Astrocyte of the hippocampus (primary cell): ENCODE measurements at regions not wholly inside any gene's neighbourhood (a gene's known extent, or its start where the extent isn't known, plus 50 kb on each side); places are given as distances from the start of the nearest gene placed in this dataset.
"Not testable (repeated sequence)": the region's sequence is repeated elsewhere in the genome, so short reads cannot be mapped to it uniquely, and the experiment has no call there.

Experiments used
- DNase-seq: peaks from one replicate; pipeline ENCODE4 v3.0.0; 2011; ENCODE audit warnings: low read depth, low spot score

DNA sequence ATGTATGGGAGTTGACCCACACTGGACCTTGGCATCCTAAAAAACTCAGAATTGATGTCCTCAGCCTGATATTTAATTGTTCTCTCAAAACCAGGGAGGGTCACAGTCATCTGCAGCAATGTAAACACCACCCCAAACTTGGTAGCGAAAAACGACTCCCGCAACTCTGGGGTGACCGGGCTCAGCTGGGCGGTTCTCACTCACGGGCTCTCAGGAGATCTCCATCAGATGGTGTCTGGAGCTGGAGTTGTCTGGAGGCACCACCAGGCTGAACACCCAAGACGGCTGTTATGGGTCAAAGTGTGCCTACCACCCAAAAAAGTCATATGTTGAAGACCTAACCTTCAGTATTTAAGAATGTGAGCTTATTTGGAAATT is 50.9 kb upstream of the NXT1 start:
- no peak for DNase-seq

DNA sequence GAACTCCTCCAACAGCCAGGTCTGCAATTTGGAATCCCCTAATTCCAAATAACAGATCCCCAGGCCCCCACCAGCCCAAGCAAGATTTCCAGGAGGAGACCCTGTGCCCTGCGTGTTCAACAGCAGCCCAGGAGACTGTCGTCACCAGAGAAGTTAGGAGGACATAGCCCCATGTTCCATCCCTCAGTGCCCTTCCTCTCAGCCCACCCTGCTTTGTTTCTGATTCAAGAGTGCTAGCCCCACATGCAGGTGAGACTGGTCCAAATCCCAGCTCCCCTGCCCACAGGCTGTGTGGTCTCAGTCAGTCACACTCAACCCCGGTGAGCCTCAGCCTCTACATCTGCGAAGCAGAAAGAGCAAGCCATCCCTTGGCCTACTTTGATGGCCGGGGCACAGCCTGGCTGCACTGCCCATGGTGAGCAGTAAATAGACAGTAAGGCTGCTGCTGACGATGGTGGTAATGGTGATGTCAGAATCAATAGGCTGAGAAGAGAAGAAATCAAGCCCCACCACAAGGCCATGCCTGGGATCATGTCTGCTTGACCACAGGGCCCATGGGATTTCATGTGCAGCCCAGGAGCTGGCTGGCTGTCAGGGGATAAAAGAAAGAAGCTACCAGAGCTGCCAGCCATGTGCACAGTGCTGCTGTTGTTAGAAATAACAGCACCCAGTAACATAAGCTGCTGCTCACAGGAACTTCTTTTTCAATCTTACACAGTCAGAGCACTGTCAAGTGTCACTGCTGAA is 51.5 kb upstream of the NXT1 start:
- DNase-seq: no peak

DNA sequence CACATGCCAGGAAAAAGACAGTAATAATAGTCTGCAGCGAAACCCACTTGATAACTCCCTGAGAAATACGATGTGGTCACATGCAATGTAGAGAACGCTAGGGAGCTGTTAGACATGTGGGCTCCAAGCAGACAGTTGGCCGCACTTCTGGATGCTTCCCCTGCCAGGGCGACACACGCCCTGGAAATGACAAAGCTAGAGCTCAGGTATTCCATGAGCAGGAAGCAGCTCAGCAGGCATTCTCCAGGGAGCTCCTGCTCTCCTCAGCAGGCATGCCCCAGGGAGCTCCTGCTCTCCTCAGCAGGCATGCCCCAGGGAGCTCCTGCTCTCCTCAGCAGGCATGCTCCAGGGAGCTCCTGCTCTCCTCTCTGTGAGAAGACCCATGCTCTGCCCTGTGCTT is 52.4 kb upstream of the NXT1 start:
- no peak for DNase-seq

DNA sequence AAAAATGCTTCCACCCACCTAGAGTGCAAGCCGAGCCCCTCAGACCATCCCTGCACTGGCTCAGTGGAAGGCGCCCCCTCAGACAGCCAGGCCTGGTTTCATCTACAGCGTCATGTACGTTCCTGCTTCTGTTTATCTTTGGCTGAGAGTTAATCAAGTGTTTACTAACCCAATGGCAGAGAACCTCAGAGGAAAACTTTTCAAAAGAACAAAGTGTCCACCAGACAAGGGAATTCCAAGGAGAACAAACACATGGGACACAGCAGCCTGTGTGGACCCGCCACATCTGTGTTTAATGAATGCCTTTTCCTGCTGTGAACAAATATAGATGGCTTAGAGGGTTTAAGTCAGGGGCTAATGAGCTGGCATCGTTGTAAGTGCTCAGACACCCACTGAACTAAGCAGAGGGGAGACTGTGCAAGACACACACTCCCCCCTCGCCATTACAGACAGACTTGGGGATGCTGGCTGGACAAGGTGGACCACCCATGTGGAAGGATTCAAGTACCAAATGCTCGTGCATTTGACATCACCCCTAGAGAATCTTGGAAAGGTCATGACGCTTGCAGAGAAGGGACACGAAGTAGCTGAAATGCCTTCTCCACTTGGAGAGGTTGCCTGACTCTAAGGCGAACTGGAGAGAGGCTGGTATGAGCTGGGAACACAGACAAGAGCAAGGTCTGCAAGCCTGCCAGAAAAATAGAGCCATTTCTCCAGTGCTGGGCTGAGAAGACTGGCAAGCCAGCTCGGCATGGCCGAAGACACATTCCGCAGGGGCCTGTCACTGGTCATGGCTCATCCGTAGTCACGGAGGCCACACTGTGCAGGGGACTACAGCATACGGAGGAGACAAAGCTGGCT is 53.5 kb upstream of the NXT1 start:
- DNase-seq: no peak

DNA sequence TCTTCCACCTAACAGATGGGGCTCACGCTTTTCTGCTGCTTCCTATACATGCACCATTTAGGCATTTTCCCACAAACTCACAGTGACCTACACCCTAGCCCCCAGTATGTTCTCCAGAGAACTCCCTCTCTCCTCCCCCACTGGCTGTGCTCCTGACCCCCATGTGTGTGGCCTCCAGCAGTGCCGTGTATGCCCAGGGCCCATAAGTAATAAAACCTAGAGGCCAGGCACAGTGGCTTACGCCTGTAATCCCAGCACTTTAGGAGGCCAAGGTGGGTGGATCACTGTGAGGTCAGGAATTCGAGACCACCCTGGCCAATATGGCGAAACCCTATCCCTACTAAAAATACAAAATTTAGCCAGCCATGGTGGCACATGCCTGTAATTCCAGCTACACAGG is 54.7 kb upstream of the NXT1 start:
- DNase-seq: no peak

DNA sequence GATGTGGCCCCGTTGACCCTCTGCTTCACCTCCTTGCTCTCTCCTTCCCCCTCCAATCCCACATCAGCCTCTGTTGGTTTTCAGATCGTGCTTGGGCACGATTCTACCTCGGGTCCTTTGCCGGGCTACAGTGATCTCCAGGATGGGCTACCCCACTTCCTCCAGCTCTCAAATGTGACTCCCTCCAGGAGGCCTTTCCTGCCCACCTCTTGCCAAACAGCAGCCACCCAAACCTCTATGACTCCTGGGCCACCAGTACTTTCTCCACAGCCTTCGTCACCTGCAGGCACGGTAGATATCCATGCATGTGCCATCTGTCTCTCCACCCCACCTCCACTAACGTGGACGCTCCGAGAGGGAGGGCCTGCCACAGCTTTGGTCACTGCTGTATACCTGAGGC is 55.9 kb upstream of the NXT1 start:
- DNase-seq: no peak

GRCh38 chr20:23294166-23294565 is 56.4 kb upstream of the NXT1 start:
- DNase-seq: no peak

- DNase-seq: no peak
These were observed 56.9 kb upstream of the NXT1 start for GRCh38 chr20:23293689-23294088.

- not testable (repeated sequence) for DNase-seq
These were observed 58.3 kb upstream of the NXT1 start for GRCh38 chr20:23292311-23292710.

- no peak for DNase-seq
These were observed 58.9 kb upstream of the NXT1 start for GRCh38 chr20:23291575-23292240.

GRCh38 chr20:23290761-23291574 is 59.6 kb upstream of the NXT1 start:
- no peak for DNase-seq

GRCh38 chr20:23289724-23290395 is 60.7 kb upstream of the NXT1 start:
- no peak for DNase-seq

DNA sequence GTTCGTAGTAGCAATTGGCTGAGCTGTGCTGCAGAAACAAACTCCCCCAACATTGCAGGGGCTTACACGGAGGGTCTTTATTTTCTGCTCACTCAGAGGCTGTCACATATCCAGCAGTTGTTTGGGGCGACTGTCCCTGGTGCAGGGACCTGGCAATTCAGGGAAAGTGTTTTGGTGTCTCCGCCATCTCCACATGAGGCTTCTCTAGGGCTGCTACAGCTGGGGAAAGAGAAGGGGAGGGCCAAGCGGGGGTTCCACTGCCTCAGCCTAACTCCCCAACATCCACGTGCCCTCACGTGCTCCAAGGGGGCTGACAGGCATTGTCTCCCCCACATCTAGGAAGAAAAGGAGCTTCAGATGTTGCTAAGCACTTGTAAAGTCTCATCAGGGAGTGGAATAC is 61.3 kb upstream of the NXT1 start:
- no peak for DNase-seq

DNA sequence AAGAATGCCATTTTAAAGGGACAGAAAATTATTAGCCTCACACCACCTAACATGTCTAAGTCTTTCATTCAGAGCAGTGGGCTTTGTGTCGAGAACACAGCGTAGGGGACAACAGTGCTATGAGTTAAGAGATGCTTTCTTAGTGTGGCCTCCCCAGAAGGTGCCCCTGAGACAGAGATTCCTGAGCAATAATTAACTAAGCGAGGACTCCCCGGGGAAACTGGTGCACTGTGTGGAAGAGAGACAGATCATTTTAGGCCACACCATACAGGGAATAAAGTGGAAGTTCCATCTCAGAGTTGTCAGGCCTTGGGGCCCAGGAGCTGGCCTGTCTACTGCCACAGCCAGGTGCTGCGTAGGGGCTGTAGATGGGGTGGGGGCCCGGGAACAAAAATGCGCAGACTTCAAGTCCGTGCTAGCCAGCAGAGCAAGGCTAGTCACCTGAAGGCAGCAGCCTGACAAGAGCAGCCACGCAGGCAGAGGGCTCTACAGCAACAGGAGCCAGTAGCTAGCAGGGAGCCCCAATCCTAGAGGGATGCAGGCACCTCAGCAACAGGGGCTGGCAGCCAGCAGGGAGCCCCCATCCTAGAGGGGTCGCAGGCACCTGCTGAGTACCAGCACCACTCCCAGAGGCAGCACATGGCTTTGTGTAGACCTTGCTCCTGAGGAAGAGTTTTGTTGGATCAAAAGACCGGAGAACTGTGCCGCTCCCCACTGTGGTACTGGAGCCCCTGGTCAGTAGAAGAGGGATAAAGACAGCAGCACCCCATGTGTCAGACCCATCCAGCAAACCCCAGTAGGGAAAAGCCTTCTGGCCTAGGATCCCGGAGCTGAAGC is 63.0 kb upstream of the NXT1 start:
- DNase-seq: no peak

- no peak for DNase-seq
These were observed 64.2 kb upstream of the NXT1 start for GRCh38 chr20:23286346-23286745.

DNA sequence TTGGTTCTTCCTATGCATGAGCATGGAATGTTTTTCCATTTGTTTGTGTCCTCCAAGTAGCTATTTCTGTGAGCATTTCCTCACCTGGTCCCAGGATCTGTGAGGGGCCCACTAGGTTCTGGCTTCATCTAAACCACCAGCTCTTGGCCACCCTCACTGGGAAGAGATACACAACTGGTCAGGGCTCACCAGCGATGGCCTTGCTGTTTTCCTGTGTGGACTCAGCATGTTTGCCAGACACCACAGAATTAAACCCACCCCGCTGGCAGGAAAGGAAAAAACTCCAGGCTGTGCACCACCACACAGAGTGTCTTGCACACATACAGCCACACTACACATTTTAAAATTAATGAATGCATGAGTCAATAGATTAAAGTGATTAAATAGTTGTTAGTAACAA is 65.1 kb upstream of the NXT1 start:
- no peak for DNase-seq

DNA sequence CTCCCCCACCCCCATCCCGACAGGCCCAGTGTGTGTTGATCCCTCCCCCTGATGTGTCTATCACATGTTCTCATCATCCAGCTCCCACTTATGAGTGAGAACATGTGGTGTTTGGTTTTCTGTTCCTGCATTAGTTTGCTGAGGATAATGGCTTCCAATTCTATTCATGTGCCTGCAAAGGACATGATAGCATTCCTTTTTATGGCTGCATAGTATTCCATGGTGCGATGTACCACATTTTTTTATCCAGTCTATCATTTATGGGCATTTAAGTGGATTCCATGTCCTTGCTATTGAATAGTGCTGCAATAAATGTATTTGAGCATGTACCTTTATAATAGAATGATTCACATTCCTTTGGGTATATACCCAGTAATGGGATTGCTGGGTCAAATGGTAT is 66.6 kb upstream of the NXT1 start:
- DNase-seq: no peak

GRCh38 chr20:23283096-23283850 is 67.3 kb upstream of the NXT1 start:
- no peak for DNase-seq

- no peak for DNase-seq
These were observed 68.0 kb upstream of the NXT1 start for GRCh38 chr20:23282546-23282945.

- DNase-seq: no peak
These were observed 68.5 kb upstream of the NXT1 start for GRCh38 chr20:23282111-23282510.
